T-helper 22 cell (primary cell): ENCODE measurements at regions not wholly inside any gene's neighbourhood (a gene's known extent, or its start where the extent isn't known, plus 50 kb on each side); places are given as distances from the start of the nearest gene placed in this dataset.

Experiments
- DNase-seq: peaks from one replicate; pipeline ENCODE4 v3.0.0-alpha.2; 2020; ENCODE audit warnings: low read depth

- DNase-seq: no peak
Observed at GRCh38 chr2:217160103-217160743, 300.4 kb upstream of the TNP1 start.

- no peak for DNase-seq
Observed at GRCh38 chr2:217158928-217159327, 299.1 kb upstream of the TNP1 start.

- no peak for DNase-seq
Observed at GRCh38 chr2:217157581-217157980, 297.7 kb upstream of the TNP1 start.

- no peak for DNase-seq
Observed at GRCh38 chr2:217156801-217157200, 296.9 kb upstream of the TNP1 start.

- DNase-seq: no peak
Observed at GRCh38 chr2:217154923-217155322, 295.1 kb upstream of the TNP1 start.

GRCh38 chr2:217153510-217153909, 293.6 kb upstream of the TNP1 start:
- DNase-seq: no peak

GRCh38 chr2:217152831-217153230, 293.0 kb upstream of the TNP1 start:
- no peak for DNase-seq

GRCh38 chr2:217151509-217152206, 291.8 kb upstream of the TNP1 start:
- no peak for DNase-seq

- no peak for DNase-seq
Observed at GRCh38 chr2:217150236-217150635, 290.4 kb upstream of the TNP1 start.

- no peak for DNase-seq
Observed at GRCh38 chr2:217149087-217149660, 289.3 kb upstream of the TNP1 start.

GRCh38 chr2:217147818-217148217, 288.0 kb upstream of the TNP1 start:
- no peak for DNase-seq

GRCh38 chr2:217146956-217147355, 287.1 kb upstream of the TNP1 start:
- DNase-seq: no peak

GRCh38 chr2:217142649-217143266, 282.9 kb upstream of the TNP1 start:
- DNase-seq: no peak

- no peak for DNase-seq
Observed at GRCh38 chr2:217138284-217138683, 278.4 kb upstream of the TNP1 start.

- no peak for DNase-seq
Observed at GRCh38 chr2:217127744-217128143, 267.9 kb upstream of the TNP1 start.

- no peak for DNase-seq
Observed at GRCh38 chr2:217125014-217125413, 265.1 kb upstream of the TNP1 start.

- DNase-seq: no peak
Observed at GRCh38 chr2:217124050-217124449, 264.2 kb upstream of the TNP1 start.

GRCh38 chr2:217121565-217121964, 261.7 kb upstream of the TNP1 start:
- DNase-seq: no peak

- no peak for DNase-seq
Observed at GRCh38 chr2:217120429-217120828, 260.6 kb upstream of the TNP1 start.

GRCh38 chr2:217118559-217119284, 258.9 kb upstream of the TNP1 start:
- no peak for DNase-seq

- no peak for DNase-seq
Observed at GRCh38 chr2:217117523-217117922, 257.7 kb upstream of the TNP1 start.

GRCh38 chr2:217116610-217117009, 256.7 kb upstream of the TNP1 start:
- no peak for DNase-seq
